Gastrocnemius medialis (tissue), 4 donors: ENCODE measurements at regions not wholly inside any gene's neighbourhood (a gene's known extent, or its start where the extent isn't known, plus 50 kb on each side); places are given as distances from the start of the nearest gene placed in this dataset.

Experiments
- ATAC-seq, 2 donors: fragments of 150-250 bp; one replicate each; pipeline ENCODE4 v1.9.1; 2016
- DNase-seq, 2 donors: peaks; one replicate each; pipeline ENCODE4 v3.0.0-alpha.2; 2019
- H3K27ac ChIP-seq, 4 donors: fragments of 200-600 bp; sonication (generic); 1 replicate in 1 of 4; 2 replicates in 3 of 4; pipeline ENCODE4 v1.5.1; 2016 to 2018; ENCODE audit warnings: mild to moderate bottlenecking in 2 of 4, moderate library complexity in 1 of 4
- H3K27me3 ChIP-seq, 3 donors: fragments of 200-600 bp; sonication (generic) in 2 of 3; 1 replicate in 1 of 3; 2 replicates in 2 of 3; pipeline versions ENCODE4 v1.5.1 to v1.6.0; 2016 to 2019; ENCODE audit warnings: mild to moderate bottlenecking in 1 of 3, moderate library complexity in 1 of 3
- H3K36me3 ChIP-seq, 2 donors: fragments of 200-600 bp; sonication (generic) in 1 of 2; one replicate each; pipeline ENCODE4 v1.5.1; 2017 to 2018
- H3K4me1 ChIP-seq, 2 donors: fragments of 200-600 bp; sonication (generic) in 1 of 2; one replicate each; pipeline ENCODE4 v1.5.1; 2016 to 2017; ENCODE audit warnings: mild to moderate bottlenecking in 2 of 2
- H3K4me3 ChIP-seq, 4 donors: fragments of 200-600 bp; sonication (generic) in 3 of 4; 1 replicate in 1 of 4; 2 replicates in 3 of 4; pipeline ENCODE4 v1.5.1; 2016 to 2019; ENCODE audit warnings: mild to moderate bottlenecking in 2 of 4
- H3K9me3 ChIP-seq, 3 donors: fragments of 200-600 bp; sonication (generic) in 2 of 3; 1 replicate in 1 of 3; 2 replicates in 2 of 3; pipeline ENCODE4 v1.5.1; 2016 to 2019
- CTCF ChIP-seq, 5 experiments: fragments of 450-650 bp in 3 of 5; fragments of 200-600 bp in 2 of 5; sonication (generic) in 2 of 5; IDR thresholded peaks in 4 of 5; conservative IDR thresholded peaks in 1 of 5; 1 replicate in 4 of 5; 2 replicates in 1 of 5; pipeline ENCODE4 v1.5.1; 2016 to 2019; ENCODE audit warnings: antibody characterized with exemption in 5 of 5, mild to moderate bottlenecking in 3 of 5, moderate library complexity in 3 of 5
- POLR2A ChIP-seq, 2 donors: fragments of 450-650 bp; IDR thresholded peaks; one replicate each; pipeline ENCODE4 v1.6.1; 2017; ENCODE audit warnings: antibody characterized with exemption in 2 of 2, mild to moderate bottlenecking in 2 of 2, moderate library complexity in 2 of 2
- in situ Hi-C, 4 donors: fragments of 200-750 bp; cut with MboI; loops; one replicate each; pipeline versions ENCODE4 v1.15.0 to v1.8.0; 2017; ENCODE audit warnings: low sequenced_read_pairs in 4 of 4
- intact Hi-C: fragments of 100-400 bp; cut with DNase I; formaldehyde crosslinking; loops from one replicate; pipeline ENCODE4 v1.15.1; 2023; ENCODE audit warnings: low total_unique reads

GRCh38 chr3:25306066-25306465 lies 122.0 kb upstream of the RARB start:
- Histone ChIP-seq H3K9me3 (no peaks in the 10 kb centered on the region), H3K36me3 (no peaks in the 10 kb centered on the region), H3K27me3 (no peaks in the 10 kb centered on the region), H3K27ac (no peak overlapping the region), H3K4me1 (no peaks in the 10 kb centered on the region), H3K4me3 (no peak overlapping the region)
- in situ Hi-C loops = no loop called here
- intact Hi-C loops = no loop called here
- ATAC-seq (no peak), DNase-seq (no peak)
- TF ChIP-seq CTCF (IDR thresholded peaks at IDR 0.05 in 4 of 5, conservative IDR thresholded peaks at IDR 0.05 in 1 of 5) (no peak), POLR2A (IDR thresholded peaks at IDR 0.05) (no peak)

DNA sequence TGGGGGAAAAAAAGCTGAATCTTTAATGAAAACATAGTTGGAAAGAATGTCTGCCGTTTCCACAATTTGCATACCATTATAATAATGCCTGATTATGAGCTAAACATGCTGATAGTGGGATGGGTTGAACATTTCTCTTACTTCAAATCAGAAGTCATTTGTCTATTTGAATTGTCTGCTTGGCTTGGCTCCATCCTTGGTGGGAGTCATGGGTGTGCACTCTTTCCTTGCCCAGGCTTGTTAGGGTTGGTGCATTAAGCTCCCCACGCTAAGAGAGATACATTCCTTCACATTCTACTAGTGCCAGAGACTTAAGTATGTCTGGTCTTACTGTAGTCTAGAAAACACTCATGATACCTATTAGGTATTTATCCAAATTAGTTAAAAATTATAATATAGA lies 121.4 kb upstream of the RARB start:
- no peaks in the 10 kb centered on the region for H3K9me3 ChIP-seq
- H3K4me3 ChIP-seq = no peak overlapping the region
- in situ Hi-C loops = no loop called here
- TF ChIP-seq POLR2A (IDR thresholded peaks at IDR 0.05) (no peak), CTCF (IDR thresholded peaks at IDR 0.05 in 4 of 5, conservative IDR thresholded peaks at IDR 0.05 in 1 of 5) (no peak)
- no peak overlapping the region for H3K27ac ChIP-seq
- H3K36me3 ChIP-seq = no peaks in the 10 kb centered on the region
- ATAC-seq (no peak), DNase-seq (no peak)
- no peaks in the 10 kb centered on the region for H3K4me1 ChIP-seq
- no peaks in the 10 kb centered on the region for H3K27me3 ChIP-seq
- intact Hi-C loops = no loop called here

DNA sequence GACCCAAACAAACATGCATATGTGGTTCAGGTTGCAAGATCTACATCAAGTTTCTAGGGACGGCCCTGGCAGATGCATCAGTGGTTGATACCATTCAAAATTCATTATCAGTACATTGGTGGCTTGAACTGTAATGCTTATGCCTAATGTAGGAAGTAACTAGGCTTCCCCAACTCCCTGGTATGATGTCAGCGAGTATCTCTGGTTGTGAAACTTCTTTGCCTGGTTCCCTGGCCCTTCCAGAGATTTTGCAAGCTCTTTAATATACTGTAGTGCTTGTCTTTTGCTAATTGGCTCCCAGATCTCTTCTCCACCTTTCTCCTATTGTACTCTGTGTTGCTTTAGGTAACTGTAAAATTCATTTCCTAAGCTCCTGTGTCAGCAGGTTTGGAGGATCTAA lies 114.8 kb upstream of the RARB start:
- Histone ChIP-seq H3K27me3 (no peaks in the 10 kb centered on the region), H3K4me1 (no peaks in the 10 kb centered on the region), H3K36me3 (no peaks in the 10 kb centered on the region), H3K4me3 (no peak overlapping the region), H3K9me3 (no peaks in the 10 kb centered on the region), H3K27ac (no peak overlapping the region)
- intact Hi-C loops (no loop called here), in situ Hi-C loops (no loop called here)
- DNase-seq (no peak), ATAC-seq (no peak)
- no peak for TF ChIP-seq POLR2A (IDR thresholded peaks at IDR 0.05)
- TF ChIP-seq CTCF (IDR thresholded peaks at IDR 0.05 in 4 of 5, conservative IDR thresholded peaks at IDR 0.05 in 1 of 5) = no peak

DNA sequence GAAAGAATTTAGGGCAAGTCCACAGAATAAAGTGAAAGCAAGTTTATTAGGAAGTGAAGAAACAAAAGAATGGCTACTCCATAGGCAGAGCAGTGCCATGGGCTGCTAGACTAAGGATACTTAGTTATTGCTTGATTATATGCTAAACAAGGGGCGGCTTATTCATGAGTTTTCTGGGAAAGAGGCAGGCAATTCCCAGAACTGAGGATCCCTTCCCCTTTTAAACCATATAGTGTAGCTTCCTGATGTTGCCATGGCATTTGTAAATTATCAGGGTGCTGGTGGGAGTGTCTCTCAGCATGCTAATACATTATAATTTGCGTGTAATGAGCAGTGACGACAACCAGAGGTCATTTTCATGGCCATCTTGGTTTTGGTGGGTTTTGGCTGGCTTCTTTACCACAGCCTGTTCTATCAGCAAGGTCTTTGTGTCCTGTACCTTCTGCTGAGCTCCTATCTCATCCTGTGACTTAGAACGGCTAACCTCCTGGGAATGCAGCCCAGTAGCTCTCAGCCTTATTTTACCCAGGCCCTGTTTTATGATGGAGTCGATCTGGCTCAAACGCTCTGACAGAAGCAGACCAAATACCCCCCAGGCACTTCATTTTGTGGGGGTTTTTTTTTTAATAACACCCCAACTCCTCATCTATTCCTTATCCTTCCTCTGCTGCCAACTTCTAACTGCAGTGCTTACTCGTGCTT lies 103.0 kb upstream of the RARB start:
- H3K9me3 ChIP-seq = no peaks in the 10 kb centered on the region
- TF ChIP-seq CTCF (IDR thresholded peaks at IDR 0.05 in 4 of 5, conservative IDR thresholded peaks at IDR 0.05 in 1 of 5) (no peak), POLR2A (IDR thresholded peaks at IDR 0.05) (no peak)
- no peak overlapping the region for H3K4me3 ChIP-seq
- DNase-seq (no peak), ATAC-seq (no peak)
- in situ Hi-C loops (no loop called here), intact Hi-C loops (no loop called here)
- H3K27ac ChIP-seq = no peak overlapping the region
- H3K36me3 ChIP-seq = no peaks in the 10 kb centered on the region
- no peaks in the 10 kb centered on the region for H3K27me3 ChIP-seq
- no peaks in the 10 kb centered on the region for H3K4me1 ChIP-seq

DNA sequence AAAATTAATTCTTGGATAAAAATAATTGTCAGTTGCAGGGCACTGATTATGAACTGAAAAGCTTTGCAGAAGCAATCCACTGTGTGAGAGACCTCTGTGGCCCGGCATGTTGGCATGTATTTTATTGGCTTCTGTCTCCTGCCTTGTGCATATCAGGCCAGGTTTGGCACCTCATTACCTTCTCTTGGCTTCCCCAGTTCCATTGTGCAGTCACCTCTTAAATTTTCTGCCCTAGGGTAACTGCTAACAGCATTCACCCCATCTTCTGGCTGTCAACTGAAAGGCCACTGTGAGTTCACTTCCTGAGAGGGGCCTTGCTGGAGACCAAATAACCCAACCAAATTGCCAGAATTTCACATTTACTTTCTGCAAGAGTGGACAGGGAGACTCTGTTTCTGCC lies 92.7 kb upstream of the RARB start:
- H3K9me3 ChIP-seq = no peaks in the 10 kb centered on the region
- no peaks in the 10 kb centered on the region for H3K4me1 ChIP-seq
- intact Hi-C loops = no loop called here
- TF ChIP-seq POLR2A (IDR thresholded peaks at IDR 0.05) (no peak), CTCF (IDR thresholded peaks at IDR 0.05 in 4 of 5, conservative IDR thresholded peaks at IDR 0.05 in 1 of 5) (no peak)
- H3K4me3 ChIP-seq = no peak overlapping the region
- H3K36me3 ChIP-seq = no peaks in the 10 kb centered on the region
- in situ Hi-C loops = no loop called here
- ATAC-seq = no peak
- DNase-seq = no peak
- H3K27me3 ChIP-seq = no peaks in the 10 kb centered on the region
- no peak overlapping the region for H3K27ac ChIP-seq
